H9 (cell line): ENCODE measurements at regions not wholly inside any gene's neighbourhood (a gene's known extent, or its start where the extent isn't known, plus 50 kb on each side); places are given as distances from the start of the nearest gene placed in this dataset.

Experiments
- DNase-seq: peaks from one replicate; pipeline ENCODE4 v3.0.0-alpha.2; 2017
- H2AFZ ChIP-seq: one replicate; pipeline ENCODE4 v1.6.1; 2013; ENCODE audit warnings: mild to moderate bottlenecking, low read length, control low read depth, moderate library complexity
- H2AK5ac ChIP-seq: 2 replicates; pipeline ENCODE4 v1.6.1; 2013; ENCODE audit warnings: low read length, control low read depth, mixed read lengths; ENCODE audit not compliant: insufficient read length
- H2BK120ac ChIP-seq: one replicate; pipeline ENCODE4 v1.6.1; 2013; ENCODE audit warnings: low read depth, mild to moderate bottlenecking, low read length, control low read depth, inconsistent platforms; ENCODE audit not compliant: poor library complexity, severe bottlenecking
- H2BK12ac ChIP-seq: 2 replicates; pipeline ENCODE4 v1.6.1; 2013; ENCODE audit warnings: low read length, control low read depth, mixed read lengths, low read depth; ENCODE audit not compliant: insufficient read length
- H2BK15ac ChIP-seq: 2 replicates; pipeline ENCODE4 v1.6.1; 2013; ENCODE audit warnings: low read depth, low read length, control low read depth
- H2BK20ac ChIP-seq: one replicate; pipeline ENCODE4 v1.6.1; 2013; ENCODE audit warnings: low read depth, mild to moderate bottlenecking, low read length, control low read depth, inconsistent platforms; ENCODE audit not compliant: poor library complexity, severe bottlenecking
- H2BK5ac ChIP-seq: 2 replicates; pipeline ENCODE4 v1.6.1; 2013; ENCODE audit warnings: low read length, control low read depth, mixed read lengths; ENCODE audit not compliant: insufficient read length
- H3K14ac ChIP-seq: 2 replicates; pipeline ENCODE4 v1.6.1; 2013; ENCODE audit warnings: low read length, control low read depth; ENCODE audit not compliant: insufficient read depth
- H3K18ac ChIP-seq: 2 replicates; pipeline ENCODE4 v1.6.1; 2013; ENCODE audit warnings: low read depth, mild to moderate bottlenecking, mixed read lengths, low read length, control low read depth; ENCODE audit not compliant: insufficient read length
- H3K23ac ChIP-seq: 2 replicates; pipeline ENCODE4 v1.6.1; 2013; ENCODE audit warnings: low read length, control low read depth, mixed read lengths, low read depth; ENCODE audit not compliant: insufficient read length
- H3K23me2 ChIP-seq: 2 replicates; pipeline ENCODE4 v1.6.1; 2013; ENCODE audit warnings: low read depth, mild to moderate bottlenecking, mixed read lengths, low read length, control low read depth; ENCODE audit not compliant: insufficient read length, poor library complexity, severe bottlenecking
- H3K27ac ChIP-seq: 2 replicates; pipeline ENCODE4 v1.5.1; 2013; ENCODE audit warnings: low read length, control low read depth, mixed read lengths, low read depth; ENCODE audit not compliant: insufficient read length
- H3K27me3 ChIP-seq: 2 replicates; pipeline ENCODE4 v1.6.1; 2013; ENCODE audit warnings: low read length, control low read depth, inconsistent platforms; ENCODE audit not compliant: insufficient read depth
- H3K4ac ChIP-seq: 2 replicates; pipeline ENCODE4 v1.6.1; 2013; ENCODE audit warnings: low read depth, mild to moderate bottlenecking, control low read depth, inconsistent platforms, low read length, moderate library complexity
- H3K4me1 ChIP-seq: 2 replicates; pipeline ENCODE4 v1.6.1; 2013; ENCODE audit warnings: low read length, control low read depth, inconsistent platforms; ENCODE audit not compliant: insufficient read depth
- H3K4me2 ChIP-seq: 2 replicates; pipeline ENCODE4 v1.6.1; 2013; ENCODE audit warnings: low read length, control low read depth, mixed read lengths; ENCODE audit not compliant: insufficient read length, insufficient read depth
- H3K56ac ChIP-seq: 2 replicates; pipeline ENCODE4 v1.6.1; 2013; ENCODE audit warnings: low read depth, mild to moderate bottlenecking, mixed read lengths, low read length, control low read depth; ENCODE audit not compliant: insufficient read length
- H3K79me1 ChIP-seq: 2 replicates; pipeline ENCODE4 v1.6.1; 2013; ENCODE audit warnings: low read depth, mild to moderate bottlenecking, moderate library complexity, low read length, control low read depth, inconsistent platforms; ENCODE audit not compliant: insufficient read depth, poor library complexity, severe bottlenecking
- H3K79me2 ChIP-seq: 2 replicates; pipeline ENCODE4 v1.6.1; 2013; ENCODE audit warnings: low read length, control low read depth, inconsistent platforms; ENCODE audit not compliant: insufficient read depth
- H3K9ac ChIP-seq: 2 replicates; pipeline ENCODE4 v1.6.1; 2013; ENCODE audit warnings: low read length, control low read depth, mixed read lengths; ENCODE audit not compliant: insufficient read length; ENCODE audit errors: extremely low read depth
- H3K9me3 ChIP-seq: one replicate; pipeline ENCODE4 v1.6.1; 2013; ENCODE audit warnings: low read depth, low read length, inconsistent platforms; ENCODE audit not compliant: control insufficient read depth
- H3T11ph ChIP-seq: one replicate; pipeline ENCODE4 v1.6.1; 2013; ENCODE audit warnings: mild to moderate bottlenecking, low read length, control low read depth, inconsistent platforms
- H4K20me1 ChIP-seq: one replicate; pipeline ENCODE4 v1.6.1; 2013; ENCODE audit not compliant: control insufficient read depth, insufficient read length, insufficient read depth
- H4K5ac ChIP-seq: 2 replicates; pipeline ENCODE4 v1.6.1; 2013; ENCODE audit warnings: low read depth, mild to moderate bottlenecking, mixed read lengths, low read length, control low read depth; ENCODE audit not compliant: insufficient read length
- H4K8ac ChIP-seq: replicated peaks from 2 replicates; pipeline ENCODE4 v1.6.1; 2013; ENCODE audit warnings: low read length, control low read depth, mixed read lengths, low read depth; ENCODE audit not compliant: insufficient read length
- H4K91ac ChIP-seq: 2 replicates; pipeline ENCODE4 v1.6.1; 2013; ENCODE audit warnings: low read depth, mild to moderate bottlenecking, moderate library complexity, mixed read lengths, low read length, control low read depth; ENCODE audit not compliant: insufficient read length
- H3K27ac Mint-ChIP-seq, 3 experiments: 2 replicates in 2 of 3; 3 replicates in 1 of 3; pipeline ENCODE4 v1.8.0; 2020 to 2021; ENCODE audit warnings: mixed read lengths in 3 of 3, mild to moderate bottlenecking in 1 of 3, moderate library complexity in 1 of 3
- H3K27me3 Mint-ChIP-seq: 2 replicates; pipeline ENCODE4 v1.8.0; 2021; ENCODE audit warnings: low read depth, mild to moderate bottlenecking, moderate library complexity, mixed read lengths
- H3K36me3 Mint-ChIP-seq, 3 experiments: 2 replicates in 2 of 3; 3 replicates in 1 of 3; pipeline ENCODE4 v1.8.0; 2020 to 2021; ENCODE audit warnings: low read depth in 3 of 3, mixed read lengths in 3 of 3; ENCODE audit not compliant: insufficient read depth in 1 of 3
- H3K4me1 Mint-ChIP-seq, 2 experiments: 2 replicates each; pipeline ENCODE4 v1.8.0; 2020; ENCODE audit warnings: mixed read lengths in 2 of 2
- H3K4me3 Mint-ChIP-seq, 2 experiments: 2 replicates in 1 of 2; 3 replicates in 1 of 2; pipeline ENCODE4 v1.8.0; 2020 to 2021; ENCODE audit warnings: mild to moderate bottlenecking in 2 of 2, mixed read lengths in 2 of 2, moderate library complexity in 1 of 2
- H3K9me3 Mint-ChIP-seq, 2 experiments: 2 replicates in 1 of 2; 3 replicates in 1 of 2; pipeline ENCODE4 v1.8.0; 2020; ENCODE audit warnings: mild to moderate bottlenecking in 2 of 2, mixed read lengths in 2 of 2, moderate library complexity in 1 of 2
- CTCF ChIP-seq: fragments of 200-600 bp; sonication (generic); conservative IDR thresholded peaks from 3 replicates; pipeline ENCODE4 v1.8.0; 2021; ENCODE audit warnings: antibody characterized with exemption, mild to moderate bottlenecking
- WGBS: extraction: QIAGEN DNeasy Blood & Tissue Kit; methylation state at CpG from one replicate; pipeline ENCODE4 v1.1.7; 2013; ENCODE audit warnings: missing lambda C conversion rate, low lambda C conversion rate, mixed read lengths; ENCODE audit not compliant: insufficient read length; ENCODE audit errors: extremely low coverage; 5-methylcytosine and 5-hydroxymethylcytosine counted together

GRCh38 chr6:140039364-140039763, 664.9 kb upstream of the CITED2 start:
- Mint-ChIP-seq H3K27me3 (no peaks in the 10 kb centered on the region), H3K36me3 (peaks cover 0 to 12% (median 0%) of the 10 kb centered on the region in 3 experiments; a peak in 3 of 7 replicates), H3K27ac (no peak overlapping the region), H3K9me3 (peaks cover 0 to 3% of the 10 kb centered on the region in 2 experiments; a peak in 3 of 5 replicates), H3K4me3 (no peak overlapping the region), H3K4me1 (peaks cover 4 to 6% of the 10 kb centered on the region in 2 experiments; a peak in 3 of 4 replicates)
- no peak overlapping the region for H3K9ac ChIP-seq
- no peaks in the 10 kb centered on the region for H3K9me3 ChIP-seq
- TF ChIP-seq CTCF, result no peak
- no peak overlapping the region for H3K23ac ChIP-seq
- H3K14ac ChIP-seq, result no peak overlapping the region
- no peak overlapping the region for H3K4me2 ChIP-seq
- H2AFZ ChIP-seq, result no peak overlapping the region
- no peak overlapping the region for H4K8ac ChIP-seq
- DNase-seq, result no peak
- no peaks in the 10 kb centered on the region for H4K20me1 ChIP-seq
- no peak overlapping the region for H3K56ac ChIP-seq
- no peak overlapping the region for H4K5ac ChIP-seq
- H3K4me1 ChIP-seq, result no peaks in the 10 kb centered on the region
- WGBS, result no CpG with 5 or more reads among the region's 2 CpGs
- no peak overlapping the region for H2BK5ac ChIP-seq
- H3K79me1 ChIP-seq, result no peaks in the 10 kb centered on the region
- H4K91ac ChIP-seq, result no peak overlapping the region
- H2BK20ac ChIP-seq, result no peak overlapping the region
- H3T11ph ChIP-seq, result no peak overlapping the region
- H2BK15ac ChIP-seq, result no peak overlapping the region
- no peak overlapping the region for H2AK5ac ChIP-seq
- no peak overlapping the region for H2BK12ac ChIP-seq
- H3K23me2 ChIP-seq, result no peaks in the 10 kb centered on the region
- H2BK120ac ChIP-seq, result no peak overlapping the region
- H3K27ac ChIP-seq, result no peak overlapping the region
- no peaks in the 10 kb centered on the region for H3K27me3 ChIP-seq
- H3K18ac ChIP-seq, result no peak overlapping the region
- H3K4ac ChIP-seq, result no peak overlapping the region
- H3K79me2 ChIP-seq, result no peaks in the 10 kb centered on the region
